ENCODE measurements at regions not wholly inside any gene's neighbourhood (a gene's known extent, or its start where the extent isn't known, plus 50 kb on each side); places are given as distances from the start of the nearest gene placed in this dataset.
"Not testable (repeated sequence)": the region's sequence is repeated elsewhere in the genome, so short reads cannot be mapped to it uniquely, and the experiment has no call there.

DNA sequence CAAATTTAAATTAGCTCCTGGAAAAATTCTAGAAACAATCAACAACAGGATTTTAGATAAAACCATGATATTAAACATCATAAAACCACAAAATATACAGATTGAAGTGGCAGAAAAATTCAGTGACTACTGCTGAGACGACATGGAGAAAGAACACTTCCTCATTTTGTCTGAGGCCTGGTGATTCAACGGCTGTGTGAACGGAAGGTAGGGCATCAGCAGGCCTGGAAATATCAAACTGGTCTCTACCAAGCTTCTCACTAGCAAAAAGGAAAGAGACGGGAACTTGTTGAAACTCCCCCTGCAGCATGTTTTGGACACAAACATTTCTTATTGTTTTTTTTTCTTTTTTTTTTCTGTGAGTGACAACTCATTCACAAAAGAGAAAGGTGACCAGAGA, 58.0 kb upstream of the AHI1 start:
- DNase-seq: no peak

DNA sequence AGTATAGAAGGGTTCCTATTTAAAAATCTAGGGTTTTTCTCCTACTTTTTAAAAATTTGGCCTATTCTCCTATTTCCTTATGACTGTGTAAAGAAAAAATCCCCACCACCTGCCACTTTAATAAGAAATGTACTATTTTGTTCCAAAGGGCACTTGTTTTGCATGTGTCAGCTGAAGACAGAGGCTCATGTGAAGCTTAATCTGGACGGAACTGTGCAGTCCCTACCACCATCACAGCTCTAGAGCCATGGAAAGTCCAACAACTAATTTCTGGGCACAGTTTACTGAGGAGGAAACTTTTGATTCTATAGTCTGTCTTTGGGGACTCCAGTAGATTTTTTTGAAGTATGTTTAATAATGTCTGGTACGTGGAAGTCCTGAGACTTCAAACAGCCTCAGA, 60.0 kb upstream of the AHI1 start:
- DNase-seq: no peak

GRCh38 chr6:135565605-135566004, 68.1 kb upstream of the AHI1 start:
- not testable (repeated sequence) for DNase-seq

GRCh38 chr6:135566311-135567068, 69.0 kb upstream of the AHI1 start:
- no peak for DNase-seq

- no peak for DNase-seq
Observed at GRCh38 chr6:135567375-135568083, 70.0 kb upstream of the AHI1 start.

- DNase-seq: peak; percentile 85
Observed at GRCh38 chr6:135568379-135568778, 70.8 kb upstream of the AHI1 start.

- peak; percentile 8 for DNase-seq
Observed at GRCh38 chr6:135572051-135572450, 74.5 kb upstream of the AHI1 start.

- DNase-seq: no peak
Observed at GRCh38 chr6:135575629-135576028, 78.1 kb upstream of the AHI1 start.

- DNase-seq: peak; percentile 86
Observed at GRCh38 chr6:135576055-135576454, 78.5 kb upstream of the AHI1 start.

DNA sequence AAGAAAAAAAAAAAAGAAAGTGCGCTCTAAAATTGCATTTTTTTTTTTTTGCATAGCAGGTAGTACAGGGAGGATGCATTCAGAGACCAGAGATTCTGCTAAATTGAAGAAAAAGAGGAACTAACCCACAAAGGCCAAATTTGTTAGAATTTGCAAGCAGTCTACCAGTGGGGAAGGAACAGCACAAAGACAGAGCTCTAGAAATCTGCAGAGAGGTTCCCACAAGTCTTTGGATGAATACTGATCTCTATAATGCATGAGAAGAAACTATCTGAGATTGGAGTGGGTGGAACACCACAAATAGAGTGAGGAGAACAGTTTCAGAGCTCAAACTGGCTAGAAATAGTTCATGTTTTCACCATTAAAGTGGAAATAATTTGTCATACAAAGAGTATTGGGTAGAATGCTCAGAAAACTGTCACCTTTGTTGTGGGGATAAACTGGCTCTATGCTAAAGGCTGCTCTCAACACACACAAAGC, 79.6 kb upstream of the AHI1 start:
- DNase-seq: no peak

- no peak for DNase-seq
Observed at GRCh38 chr6:135578976-135579375, 81.4 kb upstream of the AHI1 start.

DNA sequence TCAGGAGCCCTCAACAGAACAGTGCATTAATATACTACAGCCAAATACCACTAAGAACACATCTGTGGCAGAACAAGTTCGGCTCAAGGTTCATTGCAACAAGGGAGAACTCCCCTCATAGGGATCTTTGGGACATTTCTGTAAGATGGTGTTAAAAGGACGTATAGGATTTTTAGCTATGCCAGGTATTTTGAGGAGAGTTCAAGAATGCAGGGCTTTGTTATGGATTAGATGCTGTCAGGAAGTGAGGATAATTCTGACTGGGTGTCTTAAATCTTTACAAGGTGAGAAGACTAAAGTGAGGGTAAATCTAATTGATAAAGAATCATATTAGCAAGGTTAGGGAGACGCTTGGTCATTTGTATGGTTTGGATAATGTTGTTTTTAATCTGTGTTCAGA, 83.7 kb upstream of the AHI1 start:
- no peak for DNase-seq

DNA sequence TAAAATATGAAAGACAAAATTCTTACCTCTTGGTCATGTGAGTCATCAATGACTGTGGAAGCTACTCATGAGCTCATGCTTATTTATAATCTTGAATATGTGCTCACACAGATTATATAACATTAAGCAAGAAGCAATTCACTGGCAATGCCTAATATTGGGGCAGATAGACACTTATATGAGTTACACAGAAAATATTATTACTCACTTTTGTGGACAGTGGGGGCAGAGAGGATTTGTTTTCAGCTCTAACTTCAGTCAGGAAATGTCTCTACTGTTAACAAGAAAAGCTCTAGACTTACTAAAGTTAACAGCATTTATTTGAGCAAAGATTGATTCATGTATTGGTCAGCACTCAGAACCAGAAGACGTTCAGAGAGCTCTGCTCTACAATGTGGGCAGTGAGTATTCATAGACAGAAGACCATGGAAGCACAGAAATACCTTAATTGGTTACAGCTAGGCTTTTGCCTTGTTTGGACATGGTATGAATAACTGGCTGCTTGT, 85.8 kb upstream of the AHI1 start:
- DNase-seq: peak; percentile 76

GRCh38 chr6:135586388-135586787, 88.8 kb upstream of the AHI1 start:
- no peak for DNase-seq

DNA sequence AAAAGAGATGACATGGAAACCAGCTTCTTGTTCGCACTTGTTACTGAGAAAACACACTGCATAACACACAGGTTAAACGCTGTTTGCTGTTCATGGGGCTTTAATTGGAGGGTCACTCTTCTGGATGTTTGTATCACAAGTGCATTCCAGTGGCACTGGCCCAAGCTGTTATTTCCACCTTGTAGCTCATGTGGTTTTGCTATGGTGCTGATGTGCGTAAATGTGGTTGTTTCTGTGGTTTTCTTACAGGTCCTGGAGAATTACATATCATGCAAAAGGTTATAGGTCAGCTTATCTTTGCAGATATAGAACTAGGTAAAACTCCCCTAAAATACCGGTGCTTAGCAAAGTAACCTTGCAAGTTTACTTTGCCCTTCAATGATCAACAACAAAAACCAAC, 89.3 kb upstream of the AHI1 start:
- peak; percentile 6 for DNase-seq

- DNase-seq: peak; percentile 47
Observed at GRCh38 chr6:135592276-135592675, 94.7 kb upstream of the AHI1 start.

DNA sequence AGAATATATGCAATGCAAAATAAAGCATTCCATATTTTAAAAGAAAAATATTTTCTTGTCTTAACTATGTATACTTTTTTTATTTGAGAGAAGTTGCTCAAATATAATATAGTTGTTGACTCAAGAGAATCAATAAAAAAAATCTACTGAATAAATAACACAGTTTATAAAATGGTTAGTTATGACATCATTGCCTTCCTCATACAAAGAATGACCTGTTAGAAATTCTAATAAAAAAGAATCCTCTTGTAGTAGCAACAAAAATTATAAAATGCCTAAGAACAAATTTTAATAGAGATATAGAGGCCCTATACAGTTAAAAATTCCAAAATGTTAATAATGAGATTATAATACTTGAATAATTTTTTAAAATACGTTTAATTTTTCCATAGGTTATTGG, 96.5 kb upstream of the AHI1 start:
- no peak for DNase-seq

GRCh38 chr6:135600086-135600702, 102.7 kb upstream of the AHI1 start:
- no peak for DNase-seq

GRCh38 chr6:135600931-135601330, 103.4 kb upstream of the AHI1 start:
- DNase-seq: no peak

- no peak for DNase-seq
Observed at GRCh38 chr6:135601857-135602256, 104.3 kb upstream of the AHI1 start.

- DNase-seq: no peak
Observed at GRCh38 chr6:135603249-135603648, 105.7 kb upstream of the AHI1 start.

DNA sequence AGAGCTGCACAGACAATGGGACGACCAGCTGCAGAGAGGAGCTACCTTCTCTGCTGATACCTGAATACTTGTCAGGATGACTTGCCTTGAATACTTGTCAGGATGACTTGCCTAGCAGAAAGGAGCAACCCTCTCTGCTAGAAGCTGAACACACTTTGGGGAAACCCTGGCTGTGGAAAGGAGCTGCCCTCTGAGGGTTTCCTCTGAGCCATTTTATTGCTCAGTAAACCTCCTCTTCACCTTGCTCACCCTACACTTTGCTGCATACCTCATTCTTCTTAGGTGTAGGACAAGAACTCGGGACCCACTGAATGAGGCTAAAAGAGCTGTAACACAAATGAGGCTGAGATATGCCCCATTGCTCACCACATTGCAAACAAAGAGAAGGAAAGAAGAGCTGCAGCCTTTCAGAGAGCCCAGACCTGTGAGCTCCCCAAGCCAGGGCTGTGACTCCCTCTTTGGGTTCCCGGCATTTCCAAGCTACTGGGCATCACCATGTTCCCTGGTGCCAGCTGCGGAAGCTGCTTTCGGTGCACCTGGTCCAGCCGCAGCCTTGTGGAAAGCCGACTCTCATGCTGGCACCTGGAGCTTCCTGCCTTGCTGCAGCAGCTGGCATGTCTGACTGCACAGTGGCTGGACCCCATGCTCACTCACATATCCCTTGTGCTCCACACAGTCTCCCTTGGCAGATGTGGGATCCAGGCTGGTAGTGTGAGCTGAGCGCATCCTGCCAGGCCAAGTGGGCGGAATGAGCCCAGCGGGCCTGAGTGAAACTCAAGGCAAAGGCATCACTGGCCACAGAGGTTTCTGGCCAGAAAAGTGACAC, 106.7 kb upstream of the AHI1 start:
- no peak for DNase-seq
